Adrenal gland (tissue), 5 donors: ENCODE measurements at regions not wholly inside any gene's neighbourhood (a gene's known extent, or its start where the extent isn't known, plus 50 kb on each side); places are given as distances from the start of the nearest gene placed in this dataset.

Source experiments
- POLR2A ChIP-seq, 2 donors: fragments of 450-650 bp; IDR thresholded peaks; one replicate each; pipeline ENCODE4 v1.6.1; 2017; ENCODE audit warnings: antibody characterized with exemption in 2 of 2, mild to moderate bottlenecking in 2 of 2, moderate library complexity in 1 of 2
- TF ChIP-seq, protein P1 (sequence below), 6 experiments: fragments of 450-650 bp in 4 of 6; fragments of 200-600 bp in 2 of 6; sonication (generic) in 1 of 6; IDR thresholded peaks; 1 replicate in 5 of 6; 2 replicates in 1 of 6; pipeline versions ENCODE4 v1.5.1 to v1.8.0; 2016 to 2021; ENCODE audit warnings: antibody characterized with exemption in 6 of 6, mild to moderate bottlenecking in 2 of 6, moderate library complexity in 1 of 6
- donor health status: DM: no; HTN: no; CAD: no.

DNA sequence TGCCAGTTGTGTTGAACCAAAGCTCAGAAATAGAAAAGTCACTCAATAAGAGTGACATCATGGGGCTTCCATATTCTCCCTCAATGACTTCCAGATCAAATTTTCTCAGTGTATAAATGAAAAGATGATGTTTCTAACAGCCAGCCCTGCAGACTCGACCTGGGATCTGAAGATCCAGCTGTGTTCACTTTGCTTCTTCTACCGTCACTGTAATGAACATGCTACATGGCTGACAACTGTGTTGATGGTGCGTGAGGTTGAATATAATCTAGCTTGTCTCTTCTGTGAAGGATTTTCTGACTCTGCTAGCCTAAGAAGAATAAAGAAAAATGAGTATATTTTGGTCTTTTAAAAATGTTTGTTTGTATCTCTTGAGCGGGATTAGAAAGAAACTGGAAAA lies 577.8 kb downstream of the ETNK1 start:
- TF ChIP-seq POLR2A (IDR thresholded peaks at IDR 0.05): no peak
- TF ChIP-seq, protein P1, sequence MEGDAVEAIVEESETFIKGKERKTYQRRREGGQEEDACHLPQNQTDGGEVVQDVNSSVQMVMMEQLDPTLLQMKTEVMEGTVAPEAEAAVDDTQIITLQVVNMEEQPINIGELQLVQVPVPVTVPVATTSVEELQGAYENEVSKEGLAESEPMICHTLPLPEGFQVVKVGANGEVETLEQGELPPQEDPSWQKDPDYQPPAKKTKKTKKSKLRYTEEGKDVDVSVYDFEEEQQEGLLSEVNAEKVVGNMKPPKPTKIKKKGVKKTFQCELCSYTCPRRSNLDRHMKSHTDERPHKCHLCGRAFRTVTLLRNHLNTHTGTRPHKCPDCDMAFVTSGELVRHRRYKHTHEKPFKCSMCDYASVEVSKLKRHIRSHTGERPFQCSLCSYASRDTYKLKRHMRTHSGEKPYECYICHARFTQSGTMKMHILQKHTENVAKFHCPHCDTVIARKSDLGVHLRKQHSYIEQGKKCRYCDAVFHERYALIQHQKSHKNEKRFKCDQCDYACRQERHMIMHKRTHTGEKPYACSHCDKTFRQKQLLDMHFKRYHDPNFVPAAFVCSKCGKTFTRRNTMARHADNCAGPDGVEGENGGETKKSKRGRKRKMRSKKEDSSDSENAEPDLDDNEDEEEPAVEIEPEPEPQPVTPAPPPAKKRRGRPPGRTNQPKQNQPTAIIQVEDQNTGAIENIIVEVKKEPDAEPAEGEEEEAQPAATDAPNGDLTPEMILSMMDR (IDR thresholded peaks at IDR 0.05): no peak
